PFSK-1 (cell line): ENCODE measurements at regions not wholly inside any gene's neighbourhood (a gene's known extent, or its start where the extent isn't known, plus 50 kb on each side); places are given as distances from the start of the nearest gene placed in this dataset.

ENCODE experiments used
- FOXP2 ChIP-seq: optimal IDR thresholded peaks from 2 replicates; pipeline ENCODE3; 2011; ENCODE audit warnings: borderline replicate concordance, control low read depth, inconsistent platforms; ENCODE audit not compliant: insufficient read depth; ENCODE audit errors: extremely low read length, extremely low read depth
- POLR2AphosphoS5 ChIP-seq: IDR thresholded peaks from 2 replicates; pipeline ENCODE4 v1.6.1; 2012; ENCODE audit warnings: low read depth, mild to moderate bottlenecking, control low read depth, low read length, moderate library complexity
- REST ChIP-seq, 2 experiments: IDR thresholded peaks; 2 replicates each; pipeline versions ENCODE4 v1.6.1 to v1.8.0; 2011 to 2012; ENCODE audit warnings: low read depth in 2 of 2, low read length in 2 of 2, control low read depth in 1 of 2, inconsistent platforms in 1 of 2, mild to moderate bottlenecking in 1 of 2, moderate library complexity in 1 of 2; ENCODE audit not compliant: insufficient read depth in 1 of 2
- SIN3A ChIP-seq: IDR thresholded peaks from 2 replicates; pipeline ENCODE4 v1.6.1; 2012; ENCODE audit warnings: mild to moderate bottlenecking, low read length, moderate library complexity, borderline replicate concordance; ENCODE audit not compliant: insufficient read depth
- TAF1 ChIP-seq: IDR thresholded peaks from 2 replicates; pipeline ENCODE4 v1.6.1; 2012; ENCODE audit warnings: low read length, control low read depth, borderline replicate concordance; ENCODE audit not compliant: insufficient read depth

DNA sequence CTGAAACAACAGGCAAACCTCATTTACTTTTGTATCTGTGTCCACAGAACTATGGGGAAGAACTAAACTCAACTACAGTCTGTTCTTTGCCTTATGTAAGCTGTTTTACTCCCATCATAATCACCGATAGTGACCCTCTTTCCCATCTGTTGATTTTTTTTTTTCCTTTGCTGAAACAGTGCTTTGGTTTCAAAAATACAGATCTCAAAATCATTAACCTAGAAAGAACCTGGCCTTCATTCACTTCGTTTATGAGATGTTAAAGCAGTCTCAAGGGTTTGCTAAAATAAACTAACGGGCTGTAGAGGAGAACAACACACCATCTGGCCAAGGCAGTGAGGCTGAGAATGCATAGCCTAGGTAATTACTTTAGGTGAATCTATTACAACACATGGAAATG lies 706.6 kb upstream of the ZNF608 start:
- TF ChIP-seq FOXP2 (no peak), POLR2AphosphoS5 (no peak)

GRCh38 chr5:125455041-125455440 lies 708.6 kb upstream of the ZNF608 start:
- no peak for TF ChIP-seq POLR2AphosphoS5
- no peak for TF ChIP-seq TAF1
- TF ChIP-seq SIN3A, result no peak
- TF ChIP-seq REST (IDR thresholded peaks at IDR 0.05; ENCODE audit: insufficient read depth in 1 of 2, low read depth in 2 of 2, low read length in 2 of 2), result no peak
- no peak for TF ChIP-seq FOXP2

DNA sequence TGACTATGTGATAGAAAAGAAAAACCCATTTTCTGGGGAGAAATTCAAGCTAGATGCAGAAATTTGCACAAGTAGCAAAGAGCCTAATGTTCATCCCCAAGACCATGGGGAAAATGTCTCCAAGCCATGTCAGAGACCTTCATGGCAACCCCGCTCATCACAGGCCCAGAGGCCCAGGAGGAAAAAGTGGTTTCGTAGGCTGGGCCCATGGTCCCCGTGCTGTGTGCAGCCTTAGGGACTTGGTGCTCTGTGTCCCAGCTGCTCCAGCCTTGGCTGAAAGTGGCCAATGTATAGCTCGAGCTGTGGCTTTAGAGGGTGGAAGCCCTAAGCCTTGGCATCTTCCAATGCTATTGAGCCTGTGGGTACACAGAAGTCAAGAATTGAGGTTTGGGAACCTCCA lies 711.2 kb upstream of the ZNF608 start:
- TF ChIP-seq REST (IDR thresholded peaks at IDR 0.05; ENCODE audit: insufficient read depth in 1 of 2, low read depth in 2 of 2, low read length in 2 of 2), result no peak
- TF ChIP-seq POLR2AphosphoS5, result no peak
- TF ChIP-seq FOXP2, result no peak
- TF ChIP-seq SIN3A, result no peak
- TF ChIP-seq TAF1, result no peak

- TF ChIP-seq REST (IDR thresholded peaks at IDR 0.05; ENCODE audit: insufficient read depth in 1 of 2, low read depth in 2 of 2, low read length in 2 of 2), result no peak; a peak in 1 of 4 replicates
- no peak for TF ChIP-seq TAF1
- no peak for TF ChIP-seq FOXP2
- no peak for TF ChIP-seq SIN3A
- no peak for TF ChIP-seq POLR2AphosphoS5
Observed at GRCh38 chr5:125461641-125462072, 715.2 kb upstream of the ZNF608 start.

DNA sequence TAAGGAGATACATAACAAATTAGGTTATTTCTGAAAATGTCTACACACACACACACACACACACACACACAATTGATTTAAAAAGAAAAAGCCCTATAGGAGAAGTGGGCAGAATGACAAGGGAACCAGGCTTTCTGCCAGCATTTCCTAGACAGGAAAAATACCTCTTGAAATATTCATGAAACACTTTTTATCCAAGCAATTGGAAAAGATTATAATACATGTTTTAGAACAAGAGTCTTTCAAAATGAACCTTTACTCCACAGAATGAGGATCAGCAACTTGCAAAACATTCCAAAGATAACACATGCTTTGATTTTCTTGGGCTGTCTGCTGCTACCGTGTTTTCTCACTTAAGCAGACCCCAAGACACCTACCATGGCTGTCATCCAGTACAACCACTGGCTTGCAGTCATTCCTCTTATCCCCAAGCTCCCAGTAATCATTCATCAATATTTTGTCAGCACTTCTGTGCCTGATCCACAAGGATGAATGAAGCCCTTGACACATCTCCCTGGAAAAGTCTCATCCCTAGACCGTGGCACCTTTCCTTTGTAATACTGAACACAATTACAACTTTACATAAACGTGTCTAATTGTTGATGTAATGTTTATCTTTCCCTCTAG lies 717.1 kb upstream of the ZNF608 start:
- TF ChIP-seq FOXP2, result no peak
- TF ChIP-seq SIN3A, result no peak
- no peak for TF ChIP-seq REST (IDR thresholded peaks at IDR 0.05; ENCODE audit: insufficient read depth in 1 of 2, low read depth in 2 of 2, low read length in 2 of 2)
- no peak for TF ChIP-seq POLR2AphosphoS5
- TF ChIP-seq TAF1, result no peak
